Effector memory CD4-positive, alpha-beta T cell (primary cell): ENCODE measurements at regions not wholly inside any gene's neighbourhood (a gene's known extent, or its start where the extent isn't known, plus 50 kb on each side); places are given as distances from the start of the nearest gene placed in this dataset.

ENCODE experiments used
- DNase-seq, 3 donors: peaks; one replicate each; pipeline ENCODE4 v3.0.0-alpha.2; 2020
- H3K27ac ChIP-seq: 2 replicates; pipeline ENCODE4 v1.7.0; 2013; ENCODE audit warnings: mild to moderate bottlenecking, low read length, moderate library complexity; ENCODE audit not compliant: insufficient read depth, poor library complexity, severe bottlenecking
- H3K27me3 ChIP-seq: replicated peaks from 2 replicates; pipeline ENCODE4 v1.7.0; 2013; ENCODE audit warnings: mild to moderate bottlenecking, low read length; ENCODE audit not compliant: insufficient read depth, control insufficient read depth, poor library complexity, severe bottlenecking
- H3K36me3 ChIP-seq: 2 replicates; pipeline ENCODE4 v1.7.0; 2013; ENCODE audit warnings: mild to moderate bottlenecking, low read length, moderate library complexity; ENCODE audit not compliant: control insufficient read depth, insufficient read depth
- H3K4me1 ChIP-seq: 2 replicates; pipeline ENCODE4 v1.7.0; 2013; ENCODE audit warnings: low read length, mild to moderate bottlenecking; ENCODE audit not compliant: control insufficient read depth, insufficient read depth, poor library complexity, severe bottlenecking
- H3K4me3 ChIP-seq: 2 replicates; pipeline ENCODE4 v1.7.0; 2013; ENCODE audit warnings: low read length, low read depth, mild to moderate bottlenecking; ENCODE audit not compliant: insufficient read depth, poor library complexity, severe bottlenecking
- H3K9me3 ChIP-seq: 2 replicates; pipeline ENCODE4 v1.7.0; 2013; ENCODE audit warnings: mild to moderate bottlenecking, low read length, moderate library complexity; ENCODE audit not compliant: control insufficient read depth

- Histone ChIP-seq H3K4me1 (no peaks in the 10 kb centered on the region), H3K27me3 (no peaks in the 10 kb centered on the region), H3K27ac (no peak overlapping the region), H3K36me3 (no peaks in the 10 kb centered on the region), H3K4me3 (no peak overlapping the region), H3K9me3 (no peaks in the 10 kb centered on the region)
- no peak for DNase-seq
These were observed 54.4 kb upstream of the HMGA2 start for GRCh38 chr12:65769880-65770279.
